Stomach (tissue), 8 donors: ENCODE measurements at regions not wholly inside any gene's neighbourhood (a gene's known extent, or its start where the extent isn't known, plus 50 kb on each side); places are given as distances from the start of the nearest gene placed in this dataset.

Experiments
- DNase-seq, 2 donors: peaks; one replicate each; pipeline versions ENCODE4 v3.0.0 to v3.0.0-alpha.2; 2013 to 2019
- H3K27ac ChIP-seq, 5 donors: fragments of 200-600 bp in 4 of 5; sonication (generic) in 4 of 5; one replicate each; pipeline ENCODE4 v1.5.1; 2013 to 2019; ENCODE audit warnings: mild to moderate bottlenecking in 1 of 5, moderate library complexity in 1 of 5
- H3K27me3 ChIP-seq, 3 donors: fragments of 200-600 bp; sonication (generic); one replicate each; pipeline ENCODE4 v1.5.1; 2017 to 2019; ENCODE audit warnings: mixed run types in 1 of 3
- H3K36me3 ChIP-seq, 4 donors: fragments of 200-600 bp; sonication (generic); 1 replicate in 3 of 4; 2 replicates in 1 of 4; pipeline ENCODE4 v1.5.1; 2016 to 2019
- H3K4me1 ChIP-seq, 4 donors: fragments of 200-600 bp; sonication (generic); one replicate each; pipeline ENCODE4 v1.5.1; 2016 to 2019
- H3K4me3 ChIP-seq, 4 donors: fragments of 200-600 bp; sonication (generic) in 3 of 4; one replicate each; pipeline ENCODE4 v1.5.1; 2016 to 2019; ENCODE audit warnings: mild to moderate bottlenecking in 1 of 4
- H3K9me3 ChIP-seq, 4 donors: fragments of 200-600 bp; sonication (generic); one replicate each; pipeline ENCODE4 v1.5.1; 2016 to 2019
- CTCF ChIP-seq, 7 experiments: fragments of 450-650 bp in 4 of 7; fragments of 200-600 bp in 3 of 7; sonication (generic) in 3 of 7; IDR thresholded peaks; one replicate each; pipeline ENCODE4 v1.5.1; 2016 to 2019; ENCODE audit warnings: antibody characterized with exemption in 7 of 7, control low read depth in 2 of 7, mild to moderate bottlenecking in 1 of 7
- EP300 ChIP-seq: sonication (generic); formaldehyde crosslinking; IDR thresholded peaks from one replicate; pipeline ENCODE4 v1.6.1; 2017; ENCODE audit warnings: antibody characterized with exemption
- POLR2A ChIP-seq, 4 donors: fragments of 450-650 bp; IDR thresholded peaks; one replicate each; pipeline ENCODE4 v1.6.1; 2016; ENCODE audit warnings: antibody characterized with exemption in 4 of 4, control low read depth in 2 of 4, mild to moderate bottlenecking in 1 of 4, moderate library complexity in 1 of 4
- POLR2AphosphoS5 ChIP-seq, 3 donors: sonication (generic); formaldehyde crosslinking; IDR thresholded peaks; one replicate each; pipeline ENCODE4 v1.6.1; 2016; ENCODE audit warnings: antibody characterized with exemption in 3 of 3
- WGBS, 5 donors: extraction: QIAGEN DNeasy Blood & Tissue Kit in 3 of 5; methylation state at CpG; one replicate each; pipeline versions ENCODE4 v1.1.5 to v1.1.7; 2013 to 2018; 5-methylcytosine and 5-hydroxymethylcytosine counted together
- intact Hi-C: fragments of 100-400 bp; cut with DNase I; formaldehyde crosslinking; loops from one replicate; pipeline ENCODE4 v1.15.1; 2023; ENCODE audit warnings: low total_unique reads
- small RNA-seq, 4 donors: library from RNA; depleted of rRNA; stranded (forward); fragments of <200 nt; gene quantifications; one replicate each; pipeline ENCODE3, GENCODE V24; 2016
- donor health status: healthy with polysubstance abuse.
- donor health status: Bipolar disorder and iron deficiency.
- donor health status: healthy.

DNA sequence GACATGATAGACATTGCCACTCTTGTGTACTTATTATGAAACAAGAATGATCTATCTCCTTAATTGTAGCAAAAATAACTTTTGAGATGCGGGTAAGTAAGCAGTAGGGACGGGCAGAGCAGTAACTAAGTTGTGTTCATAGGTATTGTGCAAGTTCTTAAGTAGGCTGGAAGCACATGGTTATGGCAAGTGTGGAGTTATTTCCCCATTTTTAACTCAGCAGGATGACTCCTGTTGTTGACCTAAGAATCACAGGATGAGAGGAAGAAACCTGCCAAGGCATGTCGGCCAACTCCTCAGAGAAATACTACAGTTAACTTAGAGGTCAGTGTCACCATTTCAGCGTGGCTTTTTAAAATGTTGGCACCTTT, 51.1 kb upstream of the FN1 start:
- no peak for TF ChIP-seq CTCF (IDR thresholded peaks at IDR 0.05)
- TF ChIP-seq POLR2A (IDR thresholded peaks at IDR 0.05): no peak
- no peak for TF ChIP-seq POLR2AphosphoS5 (IDR thresholded peaks at IDR 0.05)
- TF ChIP-seq EP300: no peak
- Histone ChIP-seq H3K36me3 (no peaks in the 10 kb centered on the region), H3K27ac (no peak overlapping the region), H3K27me3 (no peaks in the 10 kb centered on the region), H3K4me1 (no peaks in the 10 kb centered on the region), H3K9me3 (no peaks in the 10 kb centered on the region), H3K4me3 (no peak overlapping the region)
- 72 to 83% (median 77%) methylated on average over 4 of the region's 4 CpGs for WGBS, 5 donors
- intact Hi-C loops: no loop called here
- no peak for DNase-seq

DNA sequence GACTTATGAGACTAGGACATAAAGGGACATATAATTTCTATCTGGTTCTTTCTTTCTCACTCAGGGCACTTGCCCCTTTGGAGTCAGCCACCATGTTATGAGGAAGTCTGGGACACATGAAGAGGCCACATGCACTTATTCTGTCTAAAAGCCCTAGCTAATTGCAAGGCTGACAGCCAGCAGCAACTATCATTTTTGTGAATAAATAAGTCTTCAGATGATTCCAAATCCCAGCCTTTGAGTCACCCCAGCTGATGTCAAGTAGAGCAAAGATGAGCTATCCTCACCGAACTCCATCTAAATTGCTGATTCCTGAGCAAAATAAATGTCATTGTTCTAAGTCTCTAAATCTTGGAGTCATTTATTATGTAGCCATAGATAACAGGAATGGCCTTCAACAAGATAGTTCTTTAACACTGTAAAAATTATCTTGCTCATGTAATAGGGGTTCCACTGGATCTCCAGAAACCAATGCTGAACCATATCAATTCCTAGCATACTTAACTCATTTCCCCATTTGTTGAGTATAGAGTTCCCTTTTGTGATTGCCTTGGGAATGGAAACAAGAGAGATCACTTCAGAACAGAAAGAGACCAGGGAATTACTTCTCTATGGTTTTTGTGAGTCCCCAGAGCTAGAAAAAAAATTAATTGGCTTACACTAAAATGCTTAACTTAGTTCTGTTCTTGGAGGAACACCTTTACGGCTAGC, 50.6 kb upstream of the FN1 start:
- no peak overlapping the region for H3K4me3 ChIP-seq
- no peaks in the 10 kb centered on the region for H3K36me3 ChIP-seq
- no peaks in the 10 kb centered on the region for H3K27me3 ChIP-seq
- no peaks in the 10 kb centered on the region for H3K9me3 ChIP-seq
- no peak for TF ChIP-seq CTCF (IDR thresholded peaks at IDR 0.05)
- intact Hi-C loops: no loop called here
- no peak for DNase-seq
- no peaks in the 10 kb centered on the region for H3K4me1 ChIP-seq
- no peak overlapping the region for H3K27ac ChIP-seq
- 88 to 95% (median 93%) methylated on average over 2 of the region's 2 CpGs for WGBS, 5 donors

Small RNA genes in the stretch of these regions (small RNA-seq; reads per million reads assigned to genes)
- 0 reads per million in 4 donors for gene AC093850.1
